Upper lobe of left lung (tissue), 6 donors: ENCODE measurements at regions not wholly inside any gene's neighbourhood (a gene's known extent, or its start where the extent isn't known, plus 50 kb on each side); places are given as distances from the start of the nearest gene placed in this dataset.

Source experiments
- ATAC-seq, 2 donors: fragments of 200-7000 bp; cut with Tn5 transposase; one replicate each; pipeline ENCODE4 v1.9.1; 2022; ENCODE audit warnings: mild to moderate bottlenecking in 2 of 2, moderate library complexity in 2 of 2; ENCODE audit not compliant: low FRiP score in 2 of 2
- DNase-seq, 2 donors: peaks; one replicate each; pipeline ENCODE4 v3.0.0-alpha.2; 2019 to 2020
- H3K27ac ChIP-seq, 4 donors: fragments of 200-600 bp; sonication (generic); one replicate each; pipeline ENCODE4 v1.5.1; 2016 to 2019
- H3K27me3 ChIP-seq, 4 donors: fragments of 200-600 bp; sonication (generic); one replicate each; pipeline ENCODE4 v1.5.1; 2017 to 2019
- H3K36me3 ChIP-seq, 4 donors: fragments of 200-600 bp; sonication (generic); one replicate each; pipeline ENCODE4 v1.5.1; 2016 to 2019
- H3K4me1 ChIP-seq, 4 donors: fragments of 200-600 bp; sonication (generic); one replicate each; pipeline ENCODE4 v1.5.1; 2018 to 2019
- H3K4me3 ChIP-seq, 4 donors: fragments of 200-600 bp; sonication (generic); one replicate each; pipeline ENCODE4 v1.5.1; 2017 to 2019; ENCODE audit warnings: mild to moderate bottlenecking in 2 of 4, moderate library complexity in 1 of 4
- H3K9me3 ChIP-seq, 4 donors: fragments of 200-600 bp; sonication (generic); one replicate each; pipeline ENCODE4 v1.5.1; 2018 to 2019
- EP300 ChIP-seq, 4 donors: sonication (generic); formaldehyde crosslinking; IDR thresholded peaks; one replicate each; pipeline ENCODE4 v1.5.1; 2017; ENCODE audit warnings: antibody characterized with exemption in 4 of 4, control low read depth in 2 of 4
- POLR2A ChIP-seq, 4 donors: fragments of 450-650 bp; IDR thresholded peaks; one replicate each; pipeline ENCODE4 v1.5.1; 2016 to 2017; ENCODE audit warnings: antibody characterized with exemption in 4 of 4, mild to moderate bottlenecking in 2 of 4
- POLR2AphosphoS5 ChIP-seq, 2 donors: sonication (generic); formaldehyde crosslinking; IDR thresholded peaks; one replicate each; pipeline ENCODE4 v1.5.1; 2017; ENCODE audit warnings: antibody characterized with exemption in 2 of 2
- WGBS, 2 donors: methylation state at CpG; one replicate each; pipeline ENCODE4 v1.1.5; 2017 to 2018; 5-methylcytosine and 5-hydroxymethylcytosine counted together
- TF ChIP-seq, protein P1 (sequence below), 6 experiments: fragments of 450-650 bp in 4 of 6; fragments of 200-600 bp in 2 of 6; sonication (generic) in 2 of 6; IDR thresholded peaks; one replicate each; pipeline ENCODE4 v1.5.1; 2016 to 2019; ENCODE audit warnings: antibody characterized with exemption in 6 of 6
- donor health status: DM: no; HTN: no; CAD: no; lungs with moderate emphysema.
- donor health status: DM: no; HTN: yes; CAD: no; lungs with severe emphysema.

- Histone ChIP-seq H3K9me3 (no peaks in the 10 kb centered on the region), H3K4me1 (no peaks in the 10 kb centered on the region), H3K4me3 (no peak overlapping the region), H3K27me3 (no peaks in the 10 kb centered on the region), H3K27ac (no peak overlapping the region), H3K36me3 (no peaks in the 10 kb centered on the region)
- no peak for DNase-seq
- no peak for TF ChIP-seq POLR2AphosphoS5 (IDR thresholded peaks at IDR 0.05)
- 83 to 87% methylated on average over 9 of the region's 9 CpGs for WGBS, 2 donors
- ATAC-seq = no peak
Observed at GRCh38 chr4:184953971-184954370, 64.3 kb upstream of the HELT start.

GRCh38 chr4:184954482-184954881, 63.8 kb upstream of the HELT start:
- Histone ChIP-seq H3K27me3 (no peaks in the 10 kb centered on the region), H3K27ac (no peak overlapping the region), H3K4me3 (no peak overlapping the region), H3K9me3 (no peaks in the 10 kb centered on the region), H3K4me1 (no peaks in the 10 kb centered on the region), H3K36me3 (no peaks in the 10 kb centered on the region)
- DNase-seq (no peak), ATAC-seq (no peak)
- WGBS, 2 donors = 89 to 92% methylated on average over 11 of the region's 12 CpGs
- no peak for TF ChIP-seq EP300 (IDR thresholded peaks at IDR 0.05)
- TF ChIP-seq POLR2A (IDR thresholded peaks at IDR 0.05) = no peak
- TF ChIP-seq, protein P1, sequence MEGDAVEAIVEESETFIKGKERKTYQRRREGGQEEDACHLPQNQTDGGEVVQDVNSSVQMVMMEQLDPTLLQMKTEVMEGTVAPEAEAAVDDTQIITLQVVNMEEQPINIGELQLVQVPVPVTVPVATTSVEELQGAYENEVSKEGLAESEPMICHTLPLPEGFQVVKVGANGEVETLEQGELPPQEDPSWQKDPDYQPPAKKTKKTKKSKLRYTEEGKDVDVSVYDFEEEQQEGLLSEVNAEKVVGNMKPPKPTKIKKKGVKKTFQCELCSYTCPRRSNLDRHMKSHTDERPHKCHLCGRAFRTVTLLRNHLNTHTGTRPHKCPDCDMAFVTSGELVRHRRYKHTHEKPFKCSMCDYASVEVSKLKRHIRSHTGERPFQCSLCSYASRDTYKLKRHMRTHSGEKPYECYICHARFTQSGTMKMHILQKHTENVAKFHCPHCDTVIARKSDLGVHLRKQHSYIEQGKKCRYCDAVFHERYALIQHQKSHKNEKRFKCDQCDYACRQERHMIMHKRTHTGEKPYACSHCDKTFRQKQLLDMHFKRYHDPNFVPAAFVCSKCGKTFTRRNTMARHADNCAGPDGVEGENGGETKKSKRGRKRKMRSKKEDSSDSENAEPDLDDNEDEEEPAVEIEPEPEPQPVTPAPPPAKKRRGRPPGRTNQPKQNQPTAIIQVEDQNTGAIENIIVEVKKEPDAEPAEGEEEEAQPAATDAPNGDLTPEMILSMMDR (IDR thresholded peaks at IDR 0.05) = no peak
- no peak for TF ChIP-seq POLR2AphosphoS5 (IDR thresholded peaks at IDR 0.05)

- Histone ChIP-seq H3K4me1 (no peaks in the 10 kb centered on the region), H3K27me3 (no peaks in the 10 kb centered on the region), H3K36me3 (no peaks in the 10 kb centered on the region), H3K4me3 (no peak overlapping the region), H3K27ac (no peak overlapping the region), H3K9me3 (no peaks in the 10 kb centered on the region)
- TF ChIP-seq POLR2AphosphoS5 (IDR thresholded peaks at IDR 0.05) = no peak
- no peak for TF ChIP-seq EP300 (IDR thresholded peaks at IDR 0.05)
- TF ChIP-seq, protein P1 (IDR thresholded peaks at IDR 0.05) = no peak
- TF ChIP-seq POLR2A (IDR thresholded peaks at IDR 0.05) = no peak
- 65 to 78% methylated on average over 5 of the region's 5 CpGs for WGBS, 2 donors
- DNase-seq (no peak), ATAC-seq (no peak)
Observed at GRCh38 chr4:184955116-184955515, 63.2 kb upstream of the HELT start.

- ATAC-seq (no peak), DNase-seq (no peak)
- WGBS, 2 donors = 92 to 99% methylated on average over 8 of the region's 8 CpGs
- H3K27ac ChIP-seq = no peak overlapping the region
- no peaks in the 10 kb centered on the region for H3K36me3 ChIP-seq
- no peak overlapping the region for H3K4me3 ChIP-seq
- no peaks in the 10 kb centered on the region for H3K9me3 ChIP-seq
- no peaks in the 10 kb centered on the region for H3K4me1 ChIP-seq
- H3K27me3 ChIP-seq = no peaks in the 10 kb centered on the region
- TF ChIP-seq POLR2AphosphoS5 (IDR thresholded peaks at IDR 0.05) = no peak
- TF ChIP-seq, protein P1 (IDR thresholded peaks at IDR 0.05) = no peak
- no peak for TF ChIP-seq POLR2A (IDR thresholded peaks at IDR 0.05)
- no peak for TF ChIP-seq EP300 (IDR thresholded peaks at IDR 0.05)
Observed at GRCh38 chr4:184955636-184956035, 62.7 kb upstream of the HELT start.

- no peak for ATAC-seq
- H3K36me3 ChIP-seq = no peaks in the 10 kb centered on the region
- H3K4me3 ChIP-seq = no peak overlapping the region
- TF ChIP-seq POLR2AphosphoS5 (IDR thresholded peaks at IDR 0.05) = no peak
- TF ChIP-seq POLR2A (IDR thresholded peaks at IDR 0.05) = no peak
- TF ChIP-seq, protein P1 (IDR thresholded peaks at IDR 0.05) = no peak
- no peak for TF ChIP-seq EP300 (IDR thresholded peaks at IDR 0.05)
- H3K27me3 ChIP-seq = no peaks in the 10 kb centered on the region
- 76 to 85% methylated on average over 13 of the region's 13 CpGs for WGBS, 2 donors
- H3K27ac ChIP-seq = no peak overlapping the region
- DNase-seq = no peak
- no peaks in the 10 kb centered on the region for H3K9me3 ChIP-seq
- H3K4me1 ChIP-seq = no peaks in the 10 kb centered on the region
Observed at GRCh38 chr4:184957446-184958115, 60.7 kb upstream of the HELT start.
